OCI-LY1 (cell line): ENCODE measurements at regions not wholly inside any gene's neighbourhood (a gene's known extent, or its start where the extent isn't known, plus 50 kb on each side); places are given as distances from the start of the nearest gene placed in this dataset.

ENCODE experiments used
- EZH2 ChIP-seq: fragments of 200-600 bp; sonication (generic), shearing (Covaris generic); IDR thresholded peaks from 2 replicates; pipeline ENCODE4 v1.8.0; 2017; ENCODE audit warnings: borderline replicate concordance, mixed run types, mild to moderate bottlenecking, antibody characterized with exemption, low read length, moderate library complexity, mixed read lengths
- TF ChIP-seq, protein P1 (sequence below): fragments of 200-600 bp; sonication (generic), shearing (Covaris generic); IDR thresholded peaks from 2 replicates; pipeline ENCODE4 v1.5.1; 2017; ENCODE audit warnings: mild to moderate bottlenecking, antibody characterized with exemption, low read length, moderate library complexity, mixed read lengths

DNA sequence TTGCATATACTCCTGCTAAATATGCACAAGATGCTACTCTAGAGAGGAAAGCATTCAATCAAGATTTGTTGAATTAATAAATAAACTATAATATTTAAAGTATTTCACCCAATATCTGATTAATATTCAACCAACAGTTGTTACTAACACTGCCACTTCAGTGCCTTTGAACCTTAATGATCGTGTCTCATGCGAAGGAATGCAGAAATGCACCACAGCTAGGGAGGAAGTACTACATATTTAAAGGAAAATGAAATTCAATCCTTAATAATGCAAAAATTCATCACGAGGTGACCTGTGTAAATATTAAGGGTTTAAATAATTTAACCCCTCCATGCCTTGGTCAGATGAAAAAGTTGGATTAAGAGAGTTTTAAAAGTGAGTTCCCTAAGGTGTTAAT lies 114.2 kb upstream of the DAZL start:
- TF ChIP-seq, protein P1, sequence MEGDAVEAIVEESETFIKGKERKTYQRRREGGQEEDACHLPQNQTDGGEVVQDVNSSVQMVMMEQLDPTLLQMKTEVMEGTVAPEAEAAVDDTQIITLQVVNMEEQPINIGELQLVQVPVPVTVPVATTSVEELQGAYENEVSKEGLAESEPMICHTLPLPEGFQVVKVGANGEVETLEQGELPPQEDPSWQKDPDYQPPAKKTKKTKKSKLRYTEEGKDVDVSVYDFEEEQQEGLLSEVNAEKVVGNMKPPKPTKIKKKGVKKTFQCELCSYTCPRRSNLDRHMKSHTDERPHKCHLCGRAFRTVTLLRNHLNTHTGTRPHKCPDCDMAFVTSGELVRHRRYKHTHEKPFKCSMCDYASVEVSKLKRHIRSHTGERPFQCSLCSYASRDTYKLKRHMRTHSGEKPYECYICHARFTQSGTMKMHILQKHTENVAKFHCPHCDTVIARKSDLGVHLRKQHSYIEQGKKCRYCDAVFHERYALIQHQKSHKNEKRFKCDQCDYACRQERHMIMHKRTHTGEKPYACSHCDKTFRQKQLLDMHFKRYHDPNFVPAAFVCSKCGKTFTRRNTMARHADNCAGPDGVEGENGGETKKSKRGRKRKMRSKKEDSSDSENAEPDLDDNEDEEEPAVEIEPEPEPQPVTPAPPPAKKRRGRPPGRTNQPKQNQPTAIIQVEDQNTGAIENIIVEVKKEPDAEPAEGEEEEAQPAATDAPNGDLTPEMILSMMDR = no peak
- TF ChIP-seq EZH2 = no peak
